Activated naive CD4-positive, alpha-beta T cell treated with anti-CD3 and anti-CD28 coated beads, Interleukin-2, amount 50 U/mL, for 24 hours (primary cell): ENCODE measurements at regions not wholly inside any gene's neighbourhood (a gene's known extent, or its start where the extent isn't known, plus 50 kb on each side); places are given as distances from the start of the nearest gene placed in this dataset.

Source experiments
- H3K27ac Mint-ChIP-seq: one replicate; pipeline ENCODE4 v1.8.0; 2021; ENCODE audit warnings: mild to moderate bottlenecking, mixed read lengths
- H3K27me3 Mint-ChIP-seq: one replicate; pipeline ENCODE4 v1.8.0; 2021; ENCODE audit warnings: mixed read lengths
- H3K36me3 Mint-ChIP-seq: one replicate; pipeline ENCODE4 v1.8.0; 2021; ENCODE audit warnings: mixed read lengths
- H3K4me1 Mint-ChIP-seq: one replicate; pipeline ENCODE4 v1.8.0; 2021; ENCODE audit warnings: mixed read lengths
- H3K4me3 Mint-ChIP-seq: one replicate; pipeline ENCODE4 v1.8.0; 2021; ENCODE audit warnings: mild to moderate bottlenecking, mixed read lengths
- H3K9me3 Mint-ChIP-seq: one replicate; pipeline ENCODE4 v1.8.0; 2021; ENCODE audit warnings: mixed read lengths

DNA sequence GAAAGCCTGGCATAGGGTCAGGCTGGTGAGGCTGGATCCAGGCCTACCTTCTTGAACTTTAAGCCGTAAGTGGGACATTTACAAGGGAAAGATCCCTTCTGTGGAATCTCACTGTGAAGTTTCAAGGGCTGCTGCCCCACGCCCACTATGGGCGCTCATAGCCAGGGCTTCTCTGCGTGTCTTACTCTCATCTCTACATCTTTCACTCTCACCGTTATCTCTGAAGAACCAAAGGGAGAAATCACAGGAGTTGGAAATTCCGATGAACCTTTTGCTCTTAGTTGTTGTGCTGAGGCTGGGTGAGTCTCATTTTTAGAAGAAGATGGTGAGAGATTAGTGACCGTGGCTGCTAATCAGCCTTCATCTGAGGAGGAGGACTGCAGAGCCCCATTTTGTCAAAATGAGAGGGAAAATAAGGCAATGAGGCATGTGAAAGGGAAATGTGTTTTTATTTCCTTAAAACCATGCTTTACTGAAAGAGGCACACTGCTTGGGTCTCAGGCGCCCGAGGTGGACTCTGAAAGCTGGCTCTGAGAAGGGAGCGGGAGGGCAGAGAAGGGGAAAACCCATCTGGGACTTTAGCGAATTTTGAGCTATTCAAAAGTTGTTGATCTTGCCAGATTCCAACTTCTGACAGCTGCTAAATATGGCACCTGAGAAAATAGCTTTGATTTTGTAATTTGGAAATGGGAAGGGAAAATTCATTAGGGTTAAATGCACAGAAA, 301.5 kb downstream of the CLIC5 start:
- H3K4me3 Mint-ChIP-seq = no peak overlapping the region
- no peaks in the 10 kb centered on the region for H3K27me3 Mint-ChIP-seq
- H3K4me1 Mint-ChIP-seq = peaks cover 38% of the 10 kb centered on the region
- H3K9me3 Mint-ChIP-seq = no peaks in the 10 kb centered on the region
- H3K36me3 Mint-ChIP-seq = no peaks in the 10 kb centered on the region
- H3K27ac Mint-ChIP-seq = peak overlapping the region; percentile 89
